Fibroblast of lung (primary cell): ENCODE measurements at regions not wholly inside any gene's neighbourhood (a gene's known extent, or its start where the extent isn't known, plus 50 kb on each side); places are given as distances from the start of the nearest gene placed in this dataset.

Source experiments
- DNase-seq, 2 donors: peaks; one replicate each; pipeline versions ENCODE4 v3.0.0 to v3.0.0-alpha.2; 2010; ENCODE audit warnings: low read depth in 2 of 2
- H2AFZ ChIP-seq: 2 replicates; pipeline ENCODE4 v1.5.1; 2012; ENCODE audit warnings: low read length, control low read depth, inconsistent platforms
- H3K27ac ChIP-seq: 2 replicates; pipeline ENCODE4 v1.5.1; 2011; ENCODE audit warnings: low read length, control low read depth; ENCODE audit not compliant: insufficient read depth
- H3K27me3 ChIP-seq: 2 replicates; pipeline ENCODE4 v1.5.1; 2011; ENCODE audit warnings: mild to moderate bottlenecking, low read length; ENCODE audit not compliant: control insufficient read depth, insufficient read depth
- H3K36me3 ChIP-seq: 2 replicates; pipeline ENCODE4 v1.5.1; 2011; ENCODE audit warnings: low read length; ENCODE audit not compliant: control insufficient read depth, insufficient read depth
- H3K4me1 ChIP-seq: 2 replicates; pipeline ENCODE4 v1.5.1; 2011; ENCODE audit warnings: low read length; ENCODE audit not compliant: control insufficient read depth, insufficient read depth; ENCODE audit errors: extremely low read depth
- H3K4me2 ChIP-seq: 2 replicates; pipeline ENCODE4 v1.5.1; 2011; ENCODE audit warnings: low read length, control low read depth; ENCODE audit not compliant: insufficient read depth; ENCODE audit errors: extremely low read depth
- H3K4me3 ChIP-seq, 4 experiments: fragments of 200-600 bp in 1 of 4; sonication (generic) in 1 of 4; replicated peaks in 1 of 4; 2 replicates each; pipeline ENCODE4 v1.5.1; 2011 to 2016; ENCODE audit warnings: low read length in 4 of 4, low read depth in 3 of 4, mild to moderate bottlenecking in 3 of 4, control low read depth in 2 of 4, inconsistent platforms in 1 of 4, mixed read lengths in 1 of 4; ENCODE audit not compliant: insufficient read depth in 1 of 4; ENCODE audit errors: control extremely low read depth in 1 of 4
- H3K79me2 ChIP-seq: 2 replicates; pipeline ENCODE4 v1.5.1; 2012; ENCODE audit warnings: mild to moderate bottlenecking, low read length, inconsistent platforms; ENCODE audit not compliant: control insufficient read depth, insufficient read depth
- H3K9ac ChIP-seq: 2 replicates; pipeline ENCODE4 v1.5.1; 2011; ENCODE audit warnings: mild to moderate bottlenecking, low read length, control low read depth; ENCODE audit not compliant: insufficient read depth
- H3K9me3 ChIP-seq: 2 replicates; pipeline ENCODE4 v1.5.1; 2012; ENCODE audit warnings: low read depth, low read length; ENCODE audit not compliant: control insufficient read depth, insufficient read depth
- H4K20me1 ChIP-seq: 2 replicates; pipeline ENCODE4 v1.5.1; 2011; ENCODE audit warnings: low read length; ENCODE audit not compliant: control insufficient read depth, insufficient read depth; ENCODE audit errors: extremely low read depth
- EZH2 ChIP-seq: IDR thresholded peaks from 2 replicates; pipeline ENCODE4 v1.5.1; 2012; ENCODE audit warnings: low read length, control low read depth, mild to moderate bottlenecking; ENCODE audit errors: missing control alignments
- TF ChIP-seq, protein P1 (sequence below), 2 donors: IDR thresholded peaks in 1 of 2; conservative IDR thresholded peaks in 1 of 2; 1 replicate in 1 of 2; 2 replicates in 1 of 2; pipeline ENCODE4 v1.5.1; 2011 to 2012; ENCODE audit warnings: low read length in 2 of 2, control low read depth in 1 of 2, inconsistent platforms in 1 of 2, low read depth in 1 of 2, mild to moderate bottlenecking in 1 of 2

DNA sequence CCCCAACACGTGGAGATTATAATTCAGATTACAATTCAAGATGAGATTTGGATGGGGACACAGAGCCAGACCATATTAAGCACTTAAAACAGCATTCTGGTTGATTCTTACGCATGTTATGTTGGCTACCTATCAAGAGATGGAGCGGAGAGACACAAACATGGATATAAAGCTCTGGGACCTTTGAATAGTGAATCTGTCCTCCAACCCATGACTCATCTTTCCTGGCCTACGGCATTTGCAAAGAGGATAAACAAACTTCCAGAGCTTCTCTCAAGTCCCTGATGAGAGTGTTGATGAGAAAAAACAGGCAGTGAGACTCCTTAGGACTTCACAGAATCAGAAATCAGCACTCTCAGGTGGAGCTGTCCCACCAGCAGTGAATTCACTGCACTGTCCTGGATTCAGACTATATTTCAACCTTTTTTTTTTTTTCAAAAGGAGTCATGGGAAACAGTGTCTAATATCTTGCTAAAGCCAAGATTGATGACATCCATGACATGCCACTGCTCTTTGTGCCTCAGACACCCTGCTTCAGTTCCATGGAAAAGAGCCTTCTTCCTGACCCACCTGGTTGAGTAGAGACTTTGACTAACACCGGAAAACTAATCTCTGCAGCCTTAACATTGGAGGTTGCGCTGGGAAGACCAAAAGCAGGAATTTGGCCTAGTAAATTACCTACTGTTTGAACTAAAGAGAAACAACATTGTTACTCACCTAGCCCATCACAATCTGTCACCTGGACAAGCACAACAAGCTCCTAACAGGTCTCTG is 62.1 kb upstream of the NPAS2 start:
- no peaks in the 10 kb centered on the region for H3K79me2 ChIP-seq
- peak overlapping the region; percentile 60 for H3K4me2 ChIP-seq
- no peaks in the 10 kb centered on the region for H4K20me1 ChIP-seq
- H3K27me3 ChIP-seq: no peaks in the 10 kb centered on the region
- H3K4me3 ChIP-seq: no peak overlapping the region
- DNase-seq: peak; percentile 90 to 93
- TF ChIP-seq, protein P1, sequence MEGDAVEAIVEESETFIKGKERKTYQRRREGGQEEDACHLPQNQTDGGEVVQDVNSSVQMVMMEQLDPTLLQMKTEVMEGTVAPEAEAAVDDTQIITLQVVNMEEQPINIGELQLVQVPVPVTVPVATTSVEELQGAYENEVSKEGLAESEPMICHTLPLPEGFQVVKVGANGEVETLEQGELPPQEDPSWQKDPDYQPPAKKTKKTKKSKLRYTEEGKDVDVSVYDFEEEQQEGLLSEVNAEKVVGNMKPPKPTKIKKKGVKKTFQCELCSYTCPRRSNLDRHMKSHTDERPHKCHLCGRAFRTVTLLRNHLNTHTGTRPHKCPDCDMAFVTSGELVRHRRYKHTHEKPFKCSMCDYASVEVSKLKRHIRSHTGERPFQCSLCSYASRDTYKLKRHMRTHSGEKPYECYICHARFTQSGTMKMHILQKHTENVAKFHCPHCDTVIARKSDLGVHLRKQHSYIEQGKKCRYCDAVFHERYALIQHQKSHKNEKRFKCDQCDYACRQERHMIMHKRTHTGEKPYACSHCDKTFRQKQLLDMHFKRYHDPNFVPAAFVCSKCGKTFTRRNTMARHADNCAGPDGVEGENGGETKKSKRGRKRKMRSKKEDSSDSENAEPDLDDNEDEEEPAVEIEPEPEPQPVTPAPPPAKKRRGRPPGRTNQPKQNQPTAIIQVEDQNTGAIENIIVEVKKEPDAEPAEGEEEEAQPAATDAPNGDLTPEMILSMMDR (conservative IDR thresholded peaks at IDR 0.05 in 1 of 2, IDR thresholded peaks at IDR 0.05 in 1 of 2; ENCODE audit: low read depth in 1 of 2, low read length in 2 of 2): no peak
- TF ChIP-seq EZH2: no peak
- no peak overlapping the region for H3K9ac ChIP-seq
- H3K27ac ChIP-seq: peak overlapping the region; percentile 44
- peaks cover 20% of the 10 kb centered on the region for H3K4me1 ChIP-seq
- no peak overlapping the region for H2AFZ ChIP-seq
- H3K9me3 ChIP-seq: no peaks in the 10 kb centered on the region
- H3K36me3 ChIP-seq: no peaks in the 10 kb centered on the region

DNA sequence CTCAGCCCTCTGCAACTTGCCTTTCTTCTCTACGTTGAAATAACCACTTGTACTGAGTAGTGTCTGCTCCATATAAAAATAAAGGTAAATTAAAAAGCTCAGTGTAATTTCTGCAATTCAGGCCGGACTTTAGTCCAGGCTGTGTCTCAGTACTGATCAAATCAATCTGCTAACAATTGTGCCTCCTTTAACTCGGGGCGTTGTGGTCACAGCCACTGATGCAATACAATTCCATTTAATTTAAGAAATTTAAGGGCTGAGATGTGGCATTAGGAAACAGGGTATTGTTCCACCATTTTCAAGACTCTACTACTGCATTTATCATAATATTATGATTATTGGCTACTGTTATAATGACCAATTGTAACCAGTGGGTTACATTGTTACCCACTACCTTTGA is 60.0 kb upstream of the NPAS2 start:
- H3K4me1 ChIP-seq: peaks cover 12% of the 10 kb centered on the region
- DNase-seq: no peak
- H2AFZ ChIP-seq: no peak overlapping the region
- no peaks in the 10 kb centered on the region for H4K20me1 ChIP-seq
- H3K79me2 ChIP-seq: no peaks in the 10 kb centered on the region
- H3K9me3 ChIP-seq: no peaks in the 10 kb centered on the region
- TF ChIP-seq EZH2: no peak
- H3K9ac ChIP-seq: no peak overlapping the region
- H3K27ac ChIP-seq: no peak overlapping the region
- no peak overlapping the region for H3K4me3 ChIP-seq
- H3K27me3 ChIP-seq: no peaks in the 10 kb centered on the region
- no peaks in the 10 kb centered on the region for H3K36me3 ChIP-seq
- H3K4me2 ChIP-seq: no peak overlapping the region

DNA sequence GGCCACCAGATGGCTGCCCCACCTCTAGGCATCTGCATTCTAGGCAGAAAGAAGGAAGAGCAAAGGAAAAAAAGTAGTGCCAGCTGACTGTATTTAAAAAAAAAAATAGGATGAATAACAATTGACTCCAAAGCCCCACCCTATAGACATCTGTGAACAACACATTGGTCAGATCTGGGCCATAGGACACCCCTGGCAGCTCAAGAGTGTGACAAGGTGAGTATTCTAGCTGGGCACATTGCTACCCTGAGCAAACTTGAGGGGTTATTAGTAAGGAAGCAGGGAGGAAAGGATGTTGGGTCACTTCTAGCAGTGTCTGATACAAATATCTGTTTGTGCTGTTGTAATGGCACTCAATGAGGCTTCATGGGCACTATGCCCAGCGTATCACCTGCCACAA is 58.6 kb upstream of the NPAS2 start:
- H3K79me2 ChIP-seq: no peaks in the 10 kb centered on the region
- H3K27me3 ChIP-seq: no peaks in the 10 kb centered on the region
- TF ChIP-seq, protein P1 (conservative IDR thresholded peaks at IDR 0.05 in 1 of 2, IDR thresholded peaks at IDR 0.05 in 1 of 2; ENCODE audit: low read depth in 1 of 2, low read length in 2 of 2): no peak
- no peak for TF ChIP-seq EZH2
- H3K36me3 ChIP-seq: no peaks in the 10 kb centered on the region
- no peak overlapping the region for H2AFZ ChIP-seq
- no peak overlapping the region for H3K4me3 ChIP-seq
- no peak overlapping the region for H3K9ac ChIP-seq
- H3K4me2 ChIP-seq: no peak overlapping the region
- H3K4me1 ChIP-seq: peaks cover 18% of the 10 kb centered on the region
- no peak overlapping the region for H3K27ac ChIP-seq
- H3K9me3 ChIP-seq: no peaks in the 10 kb centered on the region
- H4K20me1 ChIP-seq: no peaks in the 10 kb centered on the region
- DNase-seq: no peak
